ENCODE measurements at regions not wholly inside any gene's neighbourhood (a gene's known extent, or its start where the extent isn't known, plus 50 kb on each side); places are given as distances from the start of the nearest gene placed in this dataset.

GRCh38 chr7:10677211-10677610, 296.5 kb upstream of the PHF14 start:
- Mint-ChIP-seq H3K27ac (no peak overlapping the region), H3K27me3 (peaks cover 3 to 8% of the 10 kb centered on the region in 2 donors), H3K4me1 (no peaks in the 10 kb centered on the region), H3K4me3 (no peak overlapping the region), H3K36me3 (no peaks in the 10 kb centered on the region), H3K9me3 (no peaks in the 10 kb centered on the region)
- no peak overlapping the region for H3K4me3 ChIP-seq (ENCODE audit: control insufficient read depth in 1 of 2, extremely low read depth in 1 of 2, low read length in 1 of 2)
- peaks cover 0 to 6% of the 10 kb centered on the region in 2 experiments for H3K27me3 ChIP-seq (replicated peaks in 1 of 2; ENCODE audit: control insufficient read depth in 2 of 2, extremely low read depth in 1 of 2, insufficient read depth in 2 of 2, low read length in 1 of 2)
- no peaks in the 10 kb centered on the region for H3K9me3 ChIP-seq
- no peak overlapping the region for H3K27ac ChIP-seq (ENCODE audit: low read length)
- no peaks in the 10 kb centered on the region for H3K36me3 ChIP-seq (ENCODE audit: control insufficient read depth in 2 of 2, extremely low read depth in 1 of 2, insufficient read depth in 1 of 2, low read length in 1 of 2)
- ATAC-seq (replicated peaks in 1 of 4): no peak
- no peaks in the 10 kb centered on the region for H3K4me1 ChIP-seq (ENCODE audit: control insufficient read depth in 1 of 2, extremely low read depth in 1 of 2, insufficient read depth in 2 of 2, low read length in 2 of 2)
- ChIA-PET POLR2A (no interaction called here), CTCF (no interaction called here)
- DNase-seq: no peak
- WGBS (ENCODE audit: insufficient coverage): no CpG with 5 or more reads among the region's 2 CpGs

GRCh38 chr7:10677668-10678232, 295.9 kb upstream of the PHF14 start:
- ATAC-seq (replicated peaks in 1 of 4) (no peak), DNase-seq (no peak)
- H3K4me3 Mint-ChIP-seq: no peak overlapping the region
- Histone ChIP-seq H3K27me3 (replicated peaks in 1 of 2; ENCODE audit: control insufficient read depth in 2 of 2, extremely low read depth in 1 of 2, insufficient read depth in 2 of 2, low read length in 1 of 2) (peaks cover 0 to 2% of the 10 kb centered on the region in 2 experiments), H3K9me3 (no peaks in the 10 kb centered on the region), H3K4me3 (ENCODE audit: control insufficient read depth in 1 of 2, extremely low read depth in 1 of 2, low read length in 1 of 2) (no peak overlapping the region), H3K36me3 (ENCODE audit: control insufficient read depth in 2 of 2, extremely low read depth in 1 of 2, insufficient read depth in 1 of 2, low read length in 1 of 2) (no peaks in the 10 kb centered on the region), H3K27ac (ENCODE audit: low read length) (no peak overlapping the region), H3K4me1 (ENCODE audit: control insufficient read depth in 1 of 2, extremely low read depth in 1 of 2, insufficient read depth in 2 of 2, low read length in 2 of 2) (no peaks in the 10 kb centered on the region)
- ChIA-PET POLR2A (no interaction called here), CTCF (no interaction called here)
- no peak overlapping the region for H3K27ac Mint-ChIP-seq
- H3K36me3 Mint-ChIP-seq: no peaks in the 10 kb centered on the region
- peaks cover 3 to 8% of the 10 kb centered on the region in 2 donors for H3K27me3 Mint-ChIP-seq
- H3K4me1 Mint-ChIP-seq: no peaks in the 10 kb centered on the region
- WGBS (ENCODE audit: insufficient coverage): no CpG with 5 or more reads among the region's 1 CpG
- no peaks in the 10 kb centered on the region for H3K9me3 Mint-ChIP-seq

DNA sequence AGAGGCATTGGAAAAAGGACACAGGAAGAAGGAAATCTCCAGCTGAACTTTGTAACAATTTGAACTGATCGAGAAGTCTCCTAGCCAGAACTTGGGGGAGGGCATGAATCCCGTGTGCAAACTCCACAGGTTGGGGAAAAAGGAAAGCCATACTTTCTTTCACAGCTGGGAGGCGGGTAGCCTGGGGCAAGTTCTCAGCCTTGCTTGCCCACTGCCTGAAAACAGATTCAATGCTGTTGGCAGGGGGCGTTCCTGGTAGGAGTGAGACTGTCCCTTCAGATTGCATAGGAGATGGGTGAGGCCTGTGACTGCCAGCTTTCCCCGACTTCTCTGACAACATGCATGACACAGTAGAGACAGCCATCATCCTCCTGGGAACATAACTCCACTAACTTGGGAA, 289.1 kb upstream of the PHF14 start:
- Histone ChIP-seq H3K9me3 (no peaks in the 10 kb centered on the region), H3K27ac (ENCODE audit: low read length) (no peak overlapping the region), H3K27me3 (replicated peaks in 1 of 2; ENCODE audit: control insufficient read depth in 2 of 2, extremely low read depth in 1 of 2, insufficient read depth in 2 of 2, low read length in 1 of 2) (no peaks in the 10 kb centered on the region), H3K36me3 (ENCODE audit: control insufficient read depth in 2 of 2, extremely low read depth in 1 of 2, insufficient read depth in 1 of 2, low read length in 1 of 2) (no peaks in the 10 kb centered on the region), H3K4me1 (ENCODE audit: control insufficient read depth in 1 of 2, extremely low read depth in 1 of 2, insufficient read depth in 2 of 2, low read length in 2 of 2) (no peaks in the 10 kb centered on the region), H3K4me3 (ENCODE audit: control insufficient read depth in 1 of 2, extremely low read depth in 1 of 2, low read length in 1 of 2) (no peak overlapping the region)
- no peak for DNase-seq
- Mint-ChIP-seq H3K9me3 (peaks cover 0 to 2% (median 2%) of the 10 kb centered on the region in 3 donors), H3K36me3 (no peaks in the 10 kb centered on the region), H3K27ac (no peak overlapping the region), H3K4me3 (no peak overlapping the region), H3K27me3 (peaks cover 0 to 15% of the 10 kb centered on the region in 2 donors), H3K4me1 (no peaks in the 10 kb centered on the region)
- no peak for ATAC-seq (replicated peaks in 1 of 4)
- POLR2A ChIA-PET: no interaction called here
- CTCF ChIA-PET: no interaction called here
- WGBS (ENCODE audit: insufficient coverage): 86% methylated on average over 3 of the region's 5 CpGs

DNA sequence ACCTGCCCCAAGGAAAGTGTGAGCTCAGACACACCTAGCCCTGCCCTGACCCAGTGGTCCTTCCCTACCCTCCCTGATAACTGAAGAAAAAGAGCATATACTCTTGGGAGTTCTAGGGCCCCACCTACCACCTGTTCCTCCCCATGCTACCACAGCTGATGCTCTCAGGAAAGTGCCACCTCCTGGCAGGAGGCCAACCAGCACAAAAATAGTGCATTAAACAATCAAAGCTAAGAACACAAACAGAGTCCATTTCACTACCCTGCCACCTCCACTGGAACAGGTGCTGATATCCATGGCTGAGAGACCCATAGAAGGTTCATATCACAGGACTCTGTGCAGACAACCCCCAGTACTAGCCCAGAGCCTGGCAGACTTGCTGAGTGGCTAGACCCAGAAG, 288.6 kb upstream of the PHF14 start:
- Mint-ChIP-seq H3K27ac (no peak overlapping the region), H3K27me3 (peaks cover 0 to 15% of the 10 kb centered on the region in 2 donors), H3K4me3 (no peak overlapping the region), H3K4me1 (no peaks in the 10 kb centered on the region), H3K9me3 (peaks cover 0 to 5% (median 4%) of the 10 kb centered on the region in 3 donors), H3K36me3 (no peaks in the 10 kb centered on the region)
- CTCF ChIA-PET: no interaction called here
- POLR2A ChIA-PET: no interaction called here
- DNase-seq: no peak
- no peaks in the 10 kb centered on the region for H3K36me3 ChIP-seq (ENCODE audit: control insufficient read depth in 2 of 2, extremely low read depth in 1 of 2, insufficient read depth in 1 of 2, low read length in 1 of 2)
- H3K27ac ChIP-seq (ENCODE audit: low read length): no peak overlapping the region
- no peak for ATAC-seq (replicated peaks in 1 of 4)
- no peaks in the 10 kb centered on the region for H3K9me3 ChIP-seq
- H3K27me3 ChIP-seq (replicated peaks in 1 of 2; ENCODE audit: control insufficient read depth in 2 of 2, extremely low read depth in 1 of 2, insufficient read depth in 2 of 2, low read length in 1 of 2): no peaks in the 10 kb centered on the region
- H3K4me1 ChIP-seq (ENCODE audit: control insufficient read depth in 1 of 2, extremely low read depth in 1 of 2, insufficient read depth in 2 of 2, low read length in 2 of 2): no peaks in the 10 kb centered on the region
- H3K4me3 ChIP-seq (ENCODE audit: control insufficient read depth in 1 of 2, extremely low read depth in 1 of 2, low read length in 1 of 2): no peak overlapping the region

- no peaks in the 10 kb centered on the region for H3K9me3 ChIP-seq
- no peak overlapping the region for H3K4me3 ChIP-seq (ENCODE audit: control insufficient read depth in 1 of 2, extremely low read depth in 1 of 2, low read length in 1 of 2)
- no peaks in the 10 kb centered on the region for H3K27me3 ChIP-seq (replicated peaks in 1 of 2; ENCODE audit: control insufficient read depth in 2 of 2, extremely low read depth in 1 of 2, insufficient read depth in 2 of 2, low read length in 1 of 2)
- H3K27ac ChIP-seq (ENCODE audit: low read length): no peak overlapping the region
- H3K9me3 Mint-ChIP-seq: peaks cover 0 to 13% (median 8%) of the 10 kb centered on the region in 3 donors
- H3K27ac Mint-ChIP-seq: no peak overlapping the region
- ATAC-seq (replicated peaks in 1 of 4) (no peak), DNase-seq (no peak)
- no peaks in the 10 kb centered on the region for H3K4me1 Mint-ChIP-seq
- H3K4me1 ChIP-seq (ENCODE audit: control insufficient read depth in 1 of 2, extremely low read depth in 1 of 2, insufficient read depth in 2 of 2, low read length in 2 of 2): no peaks in the 10 kb centered on the region
- no peak overlapping the region for H3K4me3 Mint-ChIP-seq
- ChIA-PET POLR2A (no interaction called here), CTCF (no interaction called here)
- peaks cover 0 to 13% of the 10 kb centered on the region in 2 donors for H3K27me3 Mint-ChIP-seq
- no peaks in the 10 kb centered on the region for H3K36me3 ChIP-seq (ENCODE audit: control insufficient read depth in 2 of 2, extremely low read depth in 1 of 2, insufficient read depth in 1 of 2, low read length in 1 of 2)
- H3K36me3 Mint-ChIP-seq: no peaks in the 10 kb centered on the region
These were observed 285.1 kb upstream of the PHF14 start for GRCh38 chr7:10688544-10688943.

- Mint-ChIP-seq H3K27me3 (no peaks in the 10 kb centered on the region), H3K4me3 (no peak overlapping the region), H3K36me3 (no peaks in the 10 kb centered on the region), H3K4me1 (no peaks in the 10 kb centered on the region), H3K27ac (no peak overlapping the region), H3K9me3 (peaks cover 4 to 18% (median 14%) of the 10 kb centered on the region in 3 donors)
- Histone ChIP-seq H3K27ac (ENCODE audit: low read length) (no peak overlapping the region), H3K4me3 (ENCODE audit: control insufficient read depth in 1 of 2, extremely low read depth in 1 of 2, low read length in 1 of 2) (no peak overlapping the region), H3K36me3 (ENCODE audit: control insufficient read depth in 2 of 2, extremely low read depth in 1 of 2, insufficient read depth in 1 of 2, low read length in 1 of 2) (no peaks in the 10 kb centered on the region), H3K9me3 (no peaks in the 10 kb centered on the region), H3K4me1 (ENCODE audit: control insufficient read depth in 1 of 2, extremely low read depth in 1 of 2, insufficient read depth in 2 of 2, low read length in 2 of 2) (no peaks in the 10 kb centered on the region), H3K27me3 (replicated peaks in 1 of 2; ENCODE audit: control insufficient read depth in 2 of 2, extremely low read depth in 1 of 2, insufficient read depth in 2 of 2, low read length in 1 of 2) (peaks cover 0 to 3% of the 10 kb centered on the region in 2 experiments)
- POLR2A ChIA-PET: no interaction called here
- ATAC-seq (replicated peaks in 1 of 4): no peak
- WGBS (ENCODE audit: insufficient coverage): 100% methylated on average over 5 of the region's 5 CpGs
- no peak for DNase-seq
- CTCF ChIA-PET: no interaction called here
These were observed 277.6 kb upstream of the PHF14 start for GRCh38 chr7:10696064-10696463.

DNA sequence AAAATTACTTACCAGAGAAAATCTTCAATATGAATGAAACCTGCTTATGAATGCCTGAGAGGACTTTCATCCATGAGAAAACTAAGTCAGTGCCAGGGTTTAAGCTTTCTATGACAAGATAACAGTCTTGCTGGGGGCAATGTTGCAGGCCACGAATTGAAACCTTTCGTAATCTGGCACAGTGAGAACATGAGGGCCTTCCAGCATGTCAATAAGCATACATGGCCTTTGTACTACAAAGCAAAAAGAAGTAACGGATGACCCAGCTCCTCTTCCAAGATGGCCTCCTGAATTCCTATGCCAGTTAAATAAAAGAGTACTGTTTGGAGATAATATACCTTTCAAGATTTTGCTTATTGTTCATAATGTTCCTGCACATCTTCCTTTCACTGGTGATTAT, 270.6 kb upstream of the PHF14 start:
- H3K4me3 ChIP-seq (ENCODE audit: control insufficient read depth in 1 of 2, extremely low read depth in 1 of 2, low read length in 1 of 2): no peak overlapping the region
- Mint-ChIP-seq H3K27ac (no peak overlapping the region), H3K4me1 (no peaks in the 10 kb centered on the region), H3K36me3 (no peaks in the 10 kb centered on the region), H3K4me3 (no peak overlapping the region), H3K27me3 (no peaks in the 10 kb centered on the region), H3K9me3 (peaks cover 4 to 12% (median 4%) of the 10 kb centered on the region in 3 donors)
- no peak overlapping the region for H3K27ac ChIP-seq (ENCODE audit: low read length)
- POLR2A ChIA-PET: no interaction called here
- DNase-seq: no peak
- no peaks in the 10 kb centered on the region for H3K4me1 ChIP-seq (ENCODE audit: control insufficient read depth in 1 of 2, extremely low read depth in 1 of 2, insufficient read depth in 2 of 2, low read length in 2 of 2)
- CTCF ChIA-PET: no interaction called here
- H3K36me3 ChIP-seq (ENCODE audit: control insufficient read depth in 2 of 2, extremely low read depth in 1 of 2, insufficient read depth in 1 of 2, low read length in 1 of 2): no peaks in the 10 kb centered on the region
- ATAC-seq (replicated peaks in 1 of 4): no peak
- WGBS (ENCODE audit: insufficient coverage): 53% methylated on average over 2 of the region's 3 CpGs
- no peaks in the 10 kb centered on the region for H3K27me3 ChIP-seq (replicated peaks in 1 of 2; ENCODE audit: control insufficient read depth in 2 of 2, extremely low read depth in 1 of 2, insufficient read depth in 2 of 2, low read length in 1 of 2)
- H3K9me3 ChIP-seq: no peaks in the 10 kb centered on the region

Measured in T-cell (primary cell).